ENCODE measurements at regions not wholly inside any gene's neighbourhood (a gene's known extent, or its start where the extent isn't known, plus 50 kb on each side); places are given as distances from the start of the nearest gene placed in this dataset.

DNA sequence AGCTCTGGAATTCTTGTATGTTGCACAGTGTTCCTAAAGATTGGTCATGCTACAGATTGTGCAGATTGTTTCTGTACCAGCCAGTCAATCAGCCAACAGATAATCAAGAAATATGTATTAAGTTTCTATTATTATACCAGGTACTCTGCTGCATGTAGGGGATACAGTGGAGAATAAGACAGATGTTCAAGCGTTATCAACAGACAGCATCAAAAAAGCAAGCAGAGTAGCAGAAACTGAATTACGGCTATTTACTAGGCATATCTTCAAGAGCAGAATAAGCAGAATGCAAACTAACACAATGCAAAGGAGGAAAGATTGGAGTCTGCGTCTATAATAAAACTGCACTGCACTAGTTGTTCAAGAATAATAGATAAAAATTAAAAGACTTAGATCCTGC, 278.6 kb downstream of the ETS1 start:
- Histone ChIP-seq H3K4me1 (ENCODE audit: control insufficient read depth in 1 of 2, insufficient read depth in 2 of 2, low read length in 2 of 2) (no peaks in the 10 kb centered on the region), H3K9me3 (ENCODE audit: control insufficient read depth in 1 of 2, low read length in 2 of 2) (no peaks in the 10 kb centered on the region), H3K4me3 (ENCODE audit: low read depth in 1 of 2, low read length in 2 of 2) (no peak overlapping the region), H3K27ac (ENCODE audit: low read length) (no peak overlapping the region), H3K36me3 (ENCODE audit: control insufficient read depth in 1 of 2, insufficient read depth in 2 of 2, low read length in 2 of 2) (no peaks in the 10 kb centered on the region), H3K27me3 (ENCODE audit: low read depth, low read length) (no peaks in the 10 kb centered on the region)

DNA sequence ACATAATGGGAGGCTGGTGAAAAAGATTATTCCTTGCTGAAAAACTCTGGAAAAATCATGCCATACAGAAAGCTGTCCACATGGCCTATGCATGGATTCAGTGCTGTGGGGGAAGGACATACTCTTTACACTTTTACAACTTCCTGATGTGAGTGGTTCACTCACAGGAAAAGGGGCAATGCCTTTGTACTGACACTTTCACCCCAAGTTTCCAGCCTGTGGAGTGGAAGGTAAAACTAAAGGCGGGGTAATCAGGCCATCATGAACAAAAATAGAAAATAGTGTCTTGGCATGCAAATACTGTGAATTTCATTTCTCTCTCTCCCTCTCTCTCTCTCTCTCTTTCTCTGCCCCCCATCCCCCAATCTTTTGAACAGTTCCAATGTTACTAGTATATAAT, 281.8 kb downstream of the ETS1 start:
- Histone ChIP-seq H3K36me3 (ENCODE audit: control insufficient read depth in 1 of 2, insufficient read depth in 2 of 2, low read length in 2 of 2) (no peaks in the 10 kb centered on the region), H3K9me3 (ENCODE audit: control insufficient read depth in 1 of 2, low read length in 2 of 2) (no peaks in the 10 kb centered on the region), H3K27me3 (ENCODE audit: low read depth, low read length) (no peaks in the 10 kb centered on the region), H3K27ac (ENCODE audit: low read length) (no peak overlapping the region), H3K4me3 (ENCODE audit: low read depth in 1 of 2, low read length in 2 of 2) (no peak overlapping the region), H3K4me1 (ENCODE audit: control insufficient read depth in 1 of 2, insufficient read depth in 2 of 2, low read length in 2 of 2) (no peaks in the 10 kb centered on the region)

DNA sequence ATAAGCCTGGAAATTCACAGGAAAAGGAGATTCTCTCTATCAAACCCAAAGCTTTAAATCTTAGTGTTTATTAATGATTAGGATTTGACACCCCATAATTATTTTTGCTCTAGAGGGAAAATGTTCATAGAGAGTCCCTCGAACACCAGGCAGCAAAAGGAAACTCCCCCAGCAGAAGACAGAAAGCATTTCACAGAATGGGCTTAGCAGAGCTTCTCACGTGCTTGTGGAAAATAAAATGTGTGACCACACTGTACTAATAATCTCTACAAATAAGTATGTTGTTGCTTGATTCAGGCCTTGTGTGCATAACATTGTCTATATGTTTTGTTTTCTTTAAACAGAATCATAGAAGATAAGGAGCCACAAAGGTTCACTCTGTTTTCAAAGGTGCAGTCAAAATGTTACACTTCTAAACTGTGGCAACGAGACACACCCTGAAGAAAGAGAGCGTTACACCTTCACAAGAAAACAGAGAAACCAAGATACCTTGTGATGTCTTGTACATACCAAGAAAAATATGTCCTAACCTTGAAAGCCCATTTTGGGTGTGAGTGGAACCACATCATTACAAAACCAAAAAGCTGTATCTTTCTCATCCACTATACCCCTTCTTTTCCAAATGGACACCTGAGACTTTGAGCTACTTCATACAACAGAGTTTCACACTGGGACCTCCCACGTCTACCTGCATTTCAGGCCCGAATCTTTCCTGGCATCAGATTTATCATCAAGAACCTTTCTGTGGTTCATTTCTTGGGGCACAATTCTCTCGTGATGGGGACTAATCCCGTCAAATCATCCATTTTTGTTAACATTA, 282.5 kb downstream of the ETS1 start:
- Histone ChIP-seq H3K4me1 (ENCODE audit: control insufficient read depth in 1 of 2, insufficient read depth in 2 of 2, low read length in 2 of 2) (no peaks in the 10 kb centered on the region), H3K4me3 (ENCODE audit: low read depth in 1 of 2, low read length in 2 of 2) (no peak overlapping the region), H3K9me3 (ENCODE audit: control insufficient read depth in 1 of 2, low read length in 2 of 2) (no peaks in the 10 kb centered on the region), H3K36me3 (ENCODE audit: control insufficient read depth in 1 of 2, insufficient read depth in 2 of 2, low read length in 2 of 2) (no peaks in the 10 kb centered on the region), H3K27ac (ENCODE audit: low read length) (no peak overlapping the region), H3K27me3 (ENCODE audit: low read depth, low read length) (no peaks in the 10 kb centered on the region)

DNA sequence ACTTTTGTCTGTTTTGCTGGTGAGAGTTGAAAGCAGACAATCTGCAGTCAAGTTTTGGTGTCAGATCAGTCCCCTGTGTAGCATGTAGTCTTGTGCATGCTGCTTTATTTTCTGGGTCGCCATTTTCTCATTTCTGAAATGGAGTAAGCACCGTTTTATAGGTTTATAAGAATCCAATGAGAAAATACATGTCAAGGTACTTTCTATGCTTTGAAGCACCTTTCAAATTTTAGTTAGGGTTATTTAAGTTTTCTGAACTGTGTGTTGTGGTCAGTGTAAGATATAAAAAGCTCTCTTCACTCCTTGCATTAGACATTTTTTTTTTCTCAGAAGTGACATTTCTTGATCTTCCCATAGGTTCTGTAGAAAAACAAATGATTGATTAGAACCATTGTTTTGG, 283.2 kb downstream of the ETS1 start:
- Histone ChIP-seq H3K36me3 (ENCODE audit: control insufficient read depth in 1 of 2, insufficient read depth in 2 of 2, low read length in 2 of 2) (no peaks in the 10 kb centered on the region), H3K4me1 (ENCODE audit: control insufficient read depth in 1 of 2, insufficient read depth in 2 of 2, low read length in 2 of 2) (no peaks in the 10 kb centered on the region), H3K4me3 (ENCODE audit: low read depth in 1 of 2, low read length in 2 of 2) (no peak overlapping the region), H3K27ac (ENCODE audit: low read length) (no peak overlapping the region), H3K27me3 (ENCODE audit: low read depth, low read length) (no peaks in the 10 kb centered on the region), H3K9me3 (ENCODE audit: control insufficient read depth in 1 of 2, low read length in 2 of 2) (no peaks in the 10 kb centered on the region)

DNA sequence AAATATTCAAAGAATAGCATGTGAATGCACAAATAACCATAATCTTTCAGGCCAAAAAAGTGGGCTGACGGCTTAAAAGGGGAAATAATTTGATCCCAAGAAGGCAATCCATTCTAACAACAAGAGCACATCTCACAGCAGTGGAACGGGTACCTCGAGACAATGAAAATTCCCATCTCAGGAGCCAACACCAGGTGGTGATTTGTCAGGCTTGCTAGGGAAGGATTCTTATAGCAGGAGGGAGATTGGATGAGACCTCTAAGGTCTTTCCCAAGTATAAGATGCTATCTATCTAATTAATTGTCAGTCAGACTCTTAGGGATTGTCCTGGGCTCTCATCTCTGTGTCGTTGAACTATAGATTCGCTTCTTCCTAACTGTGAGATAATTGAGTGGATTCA, 284.0 kb downstream of the ETS1 start:
- H3K4me3 ChIP-seq (ENCODE audit: low read depth in 1 of 2, low read length in 2 of 2), result no peak overlapping the region
- H3K27ac ChIP-seq (ENCODE audit: low read length), result no peak overlapping the region
- no peaks in the 10 kb centered on the region for H3K27me3 ChIP-seq (ENCODE audit: low read depth, low read length)
- no peaks in the 10 kb centered on the region for H3K9me3 ChIP-seq (ENCODE audit: control insufficient read depth in 1 of 2, low read length in 2 of 2)
- peaks cover 1 to 6% of the 10 kb centered on the region in 2 donors for H3K4me1 ChIP-seq (ENCODE audit: control insufficient read depth in 1 of 2, insufficient read depth in 2 of 2, low read length in 2 of 2)
- no peaks in the 10 kb centered on the region for H3K36me3 ChIP-seq (ENCODE audit: control insufficient read depth in 1 of 2, insufficient read depth in 2 of 2, low read length in 2 of 2)

DNA sequence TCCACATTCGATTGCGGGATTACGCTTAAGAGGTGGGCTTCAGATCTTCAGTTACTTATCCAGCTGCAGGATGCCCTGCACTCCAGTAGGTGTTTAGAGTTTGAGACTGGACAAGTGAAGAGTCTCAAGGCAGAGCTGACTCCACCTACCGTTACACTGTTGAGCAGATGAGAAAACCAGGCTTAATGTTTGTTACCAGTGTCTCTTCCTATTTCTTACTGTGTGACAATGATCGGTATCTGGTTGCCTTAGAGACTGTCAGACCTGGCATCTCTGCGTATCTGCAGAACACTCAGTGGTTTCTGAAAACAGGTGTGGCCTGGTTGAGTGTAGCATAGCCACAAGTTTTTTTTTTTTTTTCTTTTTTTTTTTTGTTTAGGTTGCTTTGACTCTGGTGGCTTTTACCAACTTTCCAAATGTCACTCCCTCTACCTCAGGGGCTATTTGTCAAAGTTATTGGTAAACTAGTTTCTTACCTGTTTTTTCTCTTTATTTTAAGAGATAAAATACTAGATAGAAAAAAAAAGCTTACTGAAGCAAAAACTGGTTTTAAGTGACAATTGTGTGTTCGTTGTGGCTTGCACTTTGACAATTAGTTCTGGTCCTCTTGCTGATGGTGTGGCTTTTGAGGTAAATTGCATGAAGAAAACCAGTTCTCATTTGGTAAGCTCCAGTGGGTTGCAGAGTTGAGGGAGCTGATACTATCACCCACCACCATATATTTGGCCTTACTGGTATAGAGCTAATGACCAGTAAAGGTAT, 284.8 kb downstream of the ETS1 start:
- H3K4me1 ChIP-seq (ENCODE audit: control insufficient read depth in 1 of 2, insufficient read depth in 2 of 2, low read length in 2 of 2), result peaks cover 3 to 12% of the 10 kb centered on the region in 2 donors
- no peaks in the 10 kb centered on the region for H3K27me3 ChIP-seq (ENCODE audit: low read depth, low read length)
- H3K27ac ChIP-seq (ENCODE audit: low read length), result peak overlapping the region; percentile 7
- no peaks in the 10 kb centered on the region for H3K9me3 ChIP-seq (ENCODE audit: control insufficient read depth in 1 of 2, low read length in 2 of 2)
- H3K36me3 ChIP-seq (ENCODE audit: control insufficient read depth in 1 of 2, insufficient read depth in 2 of 2, low read length in 2 of 2), result no peaks in the 10 kb centered on the region
- no peak overlapping the region for H3K4me3 ChIP-seq (ENCODE audit: low read depth in 1 of 2, low read length in 2 of 2)

DNA sequence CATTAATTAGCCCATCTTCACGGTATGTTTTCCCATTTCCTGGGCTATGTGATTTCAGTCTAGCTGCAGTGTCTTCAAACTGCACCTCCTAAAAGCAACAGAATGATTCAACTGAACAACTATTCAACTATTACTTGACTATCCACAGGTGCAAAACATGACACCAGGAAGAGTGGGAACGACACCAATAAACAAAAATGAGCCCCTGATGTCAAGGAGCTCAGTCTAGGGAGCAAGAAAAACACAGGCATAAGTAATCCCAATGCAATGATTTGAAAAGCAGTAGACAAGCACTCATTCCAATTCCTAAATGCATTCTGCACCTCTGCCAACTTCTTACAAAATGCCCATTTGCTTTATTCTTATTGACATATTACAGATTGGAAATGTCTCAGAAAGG, 285.6 kb downstream of the ETS1 start:
- Histone ChIP-seq H3K27me3 (ENCODE audit: low read depth, low read length) (no peaks in the 10 kb centered on the region), H3K36me3 (ENCODE audit: control insufficient read depth in 1 of 2, insufficient read depth in 2 of 2, low read length in 2 of 2) (no peaks in the 10 kb centered on the region), H3K4me1 (ENCODE audit: control insufficient read depth in 1 of 2, insufficient read depth in 2 of 2, low read length in 2 of 2) (peaks cover 12% of the 10 kb centered on the region in 2 donors), H3K9me3 (ENCODE audit: control insufficient read depth in 1 of 2, low read length in 2 of 2) (no peaks in the 10 kb centered on the region), H3K27ac (ENCODE audit: low read length) (peak overlapping the region; percentile 7), H3K4me3 (ENCODE audit: low read depth in 1 of 2, low read length in 2 of 2) (no peak overlapping the region)

DNA sequence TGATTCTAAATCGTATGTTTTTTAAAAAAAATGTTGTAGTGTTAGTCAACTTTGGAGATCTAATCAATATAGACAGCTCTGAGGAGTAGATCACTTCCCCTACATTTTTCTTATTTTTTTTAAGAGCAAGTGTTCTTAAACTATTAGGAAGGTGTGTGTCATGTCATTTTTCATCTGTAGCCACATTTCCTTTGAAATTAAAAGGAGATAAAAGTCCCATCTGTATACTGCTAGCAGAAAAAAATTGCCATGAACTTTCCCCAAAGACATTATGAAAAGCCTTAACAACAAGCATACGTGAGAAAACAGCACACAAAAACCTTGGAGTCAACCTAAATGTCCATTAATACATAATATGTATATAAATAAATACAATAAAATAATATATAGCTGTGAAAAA, 286.6 kb downstream of the ETS1 start:
- Histone ChIP-seq H3K9me3 (ENCODE audit: control insufficient read depth in 1 of 2, low read length in 2 of 2) (no peaks in the 10 kb centered on the region), H3K4me3 (ENCODE audit: low read depth in 1 of 2, low read length in 2 of 2) (no peak overlapping the region), H3K36me3 (ENCODE audit: control insufficient read depth in 1 of 2, insufficient read depth in 2 of 2, low read length in 2 of 2) (no peaks in the 10 kb centered on the region), H3K4me1 (ENCODE audit: control insufficient read depth in 1 of 2, insufficient read depth in 2 of 2, low read length in 2 of 2) (peaks cover 15 to 18% of the 10 kb centered on the region in 2 donors), H3K27ac (ENCODE audit: low read length) (no peak overlapping the region), H3K27me3 (ENCODE audit: low read depth, low read length) (no peaks in the 10 kb centered on the region)

DNA sequence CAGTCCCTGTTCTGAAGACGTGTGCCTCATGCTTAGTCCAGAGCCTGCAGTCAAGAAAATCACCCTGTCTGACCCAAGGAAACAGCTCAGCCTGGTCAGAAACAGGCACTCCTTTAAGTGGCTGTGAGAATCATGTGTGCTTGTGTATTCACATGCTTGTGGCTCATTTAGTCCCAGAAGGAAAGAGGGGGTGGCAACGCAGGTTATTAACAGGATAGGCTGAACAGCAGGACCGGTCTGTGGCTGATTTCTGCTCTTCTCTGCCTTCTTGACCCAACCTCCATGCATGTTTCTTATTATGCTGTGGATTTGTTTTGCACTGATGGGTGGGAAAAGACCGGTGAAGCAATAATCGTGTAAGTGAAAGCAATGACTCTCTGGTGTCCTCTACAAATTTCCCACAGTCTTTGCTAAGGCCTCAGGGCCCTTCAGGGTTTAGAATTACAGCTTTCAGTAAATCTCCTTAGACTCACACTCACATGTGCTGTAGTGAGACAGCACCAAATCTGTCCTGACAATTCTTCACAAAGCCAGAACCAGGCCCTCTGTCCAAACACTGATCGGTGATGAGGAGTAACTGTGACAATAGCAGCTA, 288.1 kb downstream of the ETS1 start:
- Histone ChIP-seq H3K27ac (ENCODE audit: low read length) (no peak overlapping the region), H3K36me3 (ENCODE audit: control insufficient read depth in 1 of 2, insufficient read depth in 2 of 2, low read length in 2 of 2) (no peaks in the 10 kb centered on the region), H3K4me1 (ENCODE audit: control insufficient read depth in 1 of 2, insufficient read depth in 2 of 2, low read length in 2 of 2) (peaks cover 15 to 18% of the 10 kb centered on the region in 2 donors), H3K4me3 (ENCODE audit: low read depth in 1 of 2, low read length in 2 of 2) (no peak overlapping the region), H3K27me3 (ENCODE audit: low read depth, low read length) (no peaks in the 10 kb centered on the region), H3K9me3 (ENCODE audit: control insufficient read depth in 1 of 2, low read length in 2 of 2) (no peaks in the 10 kb centered on the region)

DNA sequence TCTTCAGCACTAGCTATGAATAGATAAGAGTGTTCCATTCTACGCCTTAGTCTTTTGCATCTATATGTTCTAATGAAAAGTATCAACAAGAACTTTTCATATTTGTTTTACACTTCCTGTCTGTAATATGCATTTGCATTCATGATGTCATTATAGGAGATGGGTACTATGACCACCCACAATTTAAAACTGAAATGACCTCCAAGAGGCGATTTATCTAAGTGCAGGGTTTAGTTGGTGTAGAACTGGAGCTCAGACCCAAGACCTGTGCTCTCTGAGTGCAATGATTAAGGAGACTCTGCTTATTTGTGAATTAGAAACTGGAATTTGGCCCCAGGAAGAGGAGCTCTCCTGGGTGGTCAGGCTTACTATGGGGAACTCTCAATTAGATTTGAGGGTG, 289.1 kb downstream of the ETS1 start:
- no peaks in the 10 kb centered on the region for H3K27me3 ChIP-seq (ENCODE audit: low read depth, low read length)

DNA sequence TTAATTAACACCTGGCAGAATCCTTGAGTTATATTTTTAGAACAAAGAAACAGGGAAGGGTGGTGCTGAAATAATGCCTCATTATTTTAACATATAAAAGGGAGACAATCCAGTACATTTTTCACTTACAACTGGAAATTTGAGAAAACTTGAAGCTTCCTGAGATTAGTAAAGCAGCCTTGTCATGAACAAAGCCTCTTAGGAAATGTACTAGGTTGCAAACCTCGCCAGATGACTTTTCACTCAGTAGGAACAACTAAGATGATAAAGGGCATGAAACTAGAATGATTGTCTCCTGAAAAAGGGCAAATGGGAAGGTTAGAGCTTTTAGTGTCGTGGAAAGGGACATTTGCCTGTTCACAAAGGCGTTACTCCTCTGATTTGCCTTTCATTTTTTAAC, 289.6 kb downstream of the ETS1 start:
- H3K27me3 ChIP-seq (ENCODE audit: low read depth, low read length), result no peaks in the 10 kb centered on the region
- no peaks in the 10 kb centered on the region for H3K36me3 ChIP-seq (ENCODE audit: control insufficient read depth in 1 of 2, insufficient read depth in 2 of 2, low read length in 2 of 2)
- no peaks in the 10 kb centered on the region for H3K9me3 ChIP-seq (ENCODE audit: control insufficient read depth in 1 of 2, low read length in 2 of 2)
- H3K4me1 ChIP-seq (ENCODE audit: control insufficient read depth in 1 of 2, insufficient read depth in 2 of 2, low read length in 2 of 2), result peaks cover 18 to 19% of the 10 kb centered on the region in 2 donors
- no peak overlapping the region for H3K27ac ChIP-seq (ENCODE audit: low read length)
- no peak overlapping the region for H3K4me3 ChIP-seq (ENCODE audit: low read depth in 1 of 2, low read length in 2 of 2)

More for the DNA sequence above, 289.1 kb downstream of the ETS1 start:
- Histone ChIP-seq H3K36me3 (ENCODE audit: control insufficient read depth in 1 of 2, insufficient read depth in 2 of 2, low read length in 2 of 2) (no peaks in the 10 kb centered on the region), H3K9me3 (ENCODE audit: control insufficient read depth in 1 of 2, low read length in 2 of 2) (no peaks in the 10 kb centered on the region), H3K4me3 (ENCODE audit: low read depth in 1 of 2, low read length in 2 of 2) (no peak overlapping the region), H3K4me1 (ENCODE audit: control insufficient read depth in 1 of 2, insufficient read depth in 2 of 2, low read length in 2 of 2) (peaks cover 18 to 19% of the 10 kb centered on the region in 2 donors), H3K27ac (ENCODE audit: low read length) (no peak overlapping the region)
